GM12864 (cell line): ENCODE measurements at regions not wholly inside any gene's neighbourhood (a gene's known extent, or its start where the extent isn't known, plus 50 kb on each side); places are given as distances from the start of the nearest gene placed in this dataset.

Experiments
- DNase-seq: peaks from one replicate; pipeline ENCODE4 v3.0.0-alpha.2; 2011; ENCODE audit warnings: low read depth
- H3K4me3 ChIP-seq: 2 replicates; pipeline ENCODE4 v1.5.1; 2011; ENCODE audit warnings: mild to moderate bottlenecking, low read depth, low read length, control low read depth
- TF ChIP-seq, protein P1 (sequence below): IDR thresholded peaks from 2 replicates; pipeline ENCODE4 v1.5.1; 2011; ENCODE audit warnings: low read depth, mild to moderate bottlenecking, moderate library complexity, low read length, control low read depth, inconsistent platforms; ENCODE audit errors: missing control alignments

DNA sequence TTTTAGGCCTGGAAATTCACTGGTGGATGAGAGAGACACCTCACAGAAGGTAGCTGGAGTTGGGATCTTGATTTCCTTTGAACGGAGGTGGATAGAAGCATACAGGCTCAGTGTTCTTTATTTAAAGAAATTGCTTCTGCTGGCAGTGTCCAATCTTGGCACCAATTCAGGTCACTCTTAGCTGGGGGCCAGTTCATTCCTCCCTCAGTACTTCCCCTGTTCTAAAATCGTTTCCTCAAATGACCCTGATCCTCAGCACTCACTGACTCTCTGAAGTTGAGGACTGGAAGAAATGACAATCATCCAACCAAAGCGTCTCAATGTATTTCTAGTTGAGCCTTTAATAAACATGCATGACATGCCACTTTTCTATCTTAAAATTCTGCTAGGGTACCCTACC is 472.5 kb upstream of the BTBD3 start:
- no peak overlapping the region for H3K4me3 ChIP-seq
- DNase-seq = no peak
- TF ChIP-seq, protein P1, sequence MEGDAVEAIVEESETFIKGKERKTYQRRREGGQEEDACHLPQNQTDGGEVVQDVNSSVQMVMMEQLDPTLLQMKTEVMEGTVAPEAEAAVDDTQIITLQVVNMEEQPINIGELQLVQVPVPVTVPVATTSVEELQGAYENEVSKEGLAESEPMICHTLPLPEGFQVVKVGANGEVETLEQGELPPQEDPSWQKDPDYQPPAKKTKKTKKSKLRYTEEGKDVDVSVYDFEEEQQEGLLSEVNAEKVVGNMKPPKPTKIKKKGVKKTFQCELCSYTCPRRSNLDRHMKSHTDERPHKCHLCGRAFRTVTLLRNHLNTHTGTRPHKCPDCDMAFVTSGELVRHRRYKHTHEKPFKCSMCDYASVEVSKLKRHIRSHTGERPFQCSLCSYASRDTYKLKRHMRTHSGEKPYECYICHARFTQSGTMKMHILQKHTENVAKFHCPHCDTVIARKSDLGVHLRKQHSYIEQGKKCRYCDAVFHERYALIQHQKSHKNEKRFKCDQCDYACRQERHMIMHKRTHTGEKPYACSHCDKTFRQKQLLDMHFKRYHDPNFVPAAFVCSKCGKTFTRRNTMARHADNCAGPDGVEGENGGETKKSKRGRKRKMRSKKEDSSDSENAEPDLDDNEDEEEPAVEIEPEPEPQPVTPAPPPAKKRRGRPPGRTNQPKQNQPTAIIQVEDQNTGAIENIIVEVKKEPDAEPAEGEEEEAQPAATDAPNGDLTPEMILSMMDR = no peak

DNA sequence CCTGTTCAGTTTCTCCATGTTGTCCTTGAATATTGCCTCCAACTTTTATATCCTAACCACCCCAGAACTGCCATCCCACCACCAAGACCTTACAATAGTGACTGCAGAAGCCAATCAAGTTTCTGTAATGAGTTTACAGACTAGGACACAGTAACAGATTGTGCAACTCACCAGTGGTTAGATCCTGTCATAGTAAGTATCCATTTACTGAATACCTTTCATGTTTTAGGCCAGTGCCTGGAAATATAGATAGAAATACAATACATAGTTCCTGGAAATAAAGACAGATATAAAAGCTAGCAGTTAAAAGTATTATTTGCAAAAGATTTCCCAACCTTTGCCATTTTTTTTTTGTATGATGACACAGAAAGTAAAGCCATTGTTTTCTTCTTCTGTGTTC is 471.8 kb upstream of the BTBD3 start:
- no peak for DNase-seq
- TF ChIP-seq, protein P1 = no peak
- H3K4me3 ChIP-seq = no peak overlapping the region

DNA sequence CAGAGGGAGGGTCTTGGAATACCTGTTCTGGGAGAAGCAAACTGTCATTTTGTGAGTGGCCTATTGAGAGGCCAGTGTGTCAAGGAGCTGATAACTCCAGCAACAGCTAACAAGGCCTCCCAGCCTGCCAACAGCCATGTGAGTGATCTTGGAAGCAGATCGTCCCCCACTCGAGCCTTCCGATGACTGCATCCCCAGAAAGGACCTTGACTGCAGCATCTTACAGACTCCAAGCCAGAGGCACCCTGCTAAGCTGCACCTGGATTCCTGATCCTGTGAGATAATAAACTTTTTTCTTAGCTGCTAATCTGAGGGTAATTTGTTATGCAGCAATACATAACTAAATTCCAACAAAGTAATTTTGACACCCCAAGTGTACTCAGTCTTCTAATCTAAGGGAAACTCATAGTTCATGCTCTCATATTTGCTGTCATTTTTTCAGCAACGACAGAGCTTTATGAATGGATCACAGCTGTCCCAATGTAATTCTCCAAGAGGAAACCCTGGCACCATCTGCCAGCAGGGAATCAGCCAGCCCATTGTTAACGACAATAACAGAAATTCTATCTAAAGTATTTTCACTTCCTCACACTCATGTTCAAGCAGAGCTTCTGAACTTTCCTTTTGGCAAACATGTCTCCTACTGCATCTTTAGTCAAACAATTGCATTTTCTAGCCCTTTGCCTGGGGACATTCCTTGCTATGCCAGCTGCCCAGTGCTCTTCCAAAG is 470.2 kb upstream of the BTBD3 start:
- DNase-seq = no peak
- TF ChIP-seq, protein P1 = no peak
- no peak overlapping the region for H3K4me3 ChIP-seq

DNA sequence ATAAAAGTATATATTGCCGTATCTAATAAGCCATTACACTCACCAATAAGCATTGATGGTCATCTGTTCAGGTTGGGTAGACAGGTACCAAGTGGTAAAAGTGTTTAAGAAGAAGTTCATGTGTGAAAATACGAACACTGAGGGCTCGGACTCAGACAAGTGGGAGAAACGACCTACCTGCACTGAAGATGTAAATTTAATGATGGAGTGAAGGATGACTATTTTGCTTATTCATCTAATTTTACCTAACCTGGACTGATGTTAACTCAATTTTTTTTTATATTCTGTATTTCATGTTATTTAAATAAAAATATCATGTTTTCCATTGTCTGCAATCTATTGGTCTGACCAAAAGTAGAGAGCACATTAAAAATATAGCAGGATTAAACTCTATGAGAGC is 469.1 kb upstream of the BTBD3 start:
- no peak for DNase-seq
- TF ChIP-seq, protein P1 = no peak
- H3K4me3 ChIP-seq = no peak overlapping the region

DNA sequence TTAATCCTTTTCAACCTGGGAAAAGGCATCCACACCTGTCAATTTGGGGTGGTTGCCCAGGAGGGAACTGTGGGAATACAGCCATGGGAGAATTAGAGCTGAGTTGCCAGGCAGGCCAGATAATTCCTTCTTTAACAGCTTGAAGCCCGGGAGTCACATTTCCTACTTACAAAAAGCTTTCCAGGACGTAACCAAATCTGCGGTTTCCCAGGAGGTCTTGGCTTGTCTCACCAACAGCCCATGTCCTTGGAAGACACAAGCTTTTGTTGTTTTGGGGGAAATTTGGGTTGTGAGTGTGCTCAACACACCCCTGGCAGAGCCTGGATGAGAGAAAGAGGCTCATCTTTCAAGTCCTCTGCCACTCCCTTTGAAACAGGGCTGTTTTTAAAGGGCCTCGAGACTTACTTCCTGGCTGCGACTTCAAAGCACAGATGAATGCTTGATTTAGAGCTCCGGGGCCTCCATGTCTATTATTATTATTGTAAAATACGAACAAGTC is 465.9 kb upstream of the BTBD3 start:
- H3K4me3 ChIP-seq = no peak overlapping the region
- TF ChIP-seq, protein P1 = no peak
- no peak for DNase-seq

DNA sequence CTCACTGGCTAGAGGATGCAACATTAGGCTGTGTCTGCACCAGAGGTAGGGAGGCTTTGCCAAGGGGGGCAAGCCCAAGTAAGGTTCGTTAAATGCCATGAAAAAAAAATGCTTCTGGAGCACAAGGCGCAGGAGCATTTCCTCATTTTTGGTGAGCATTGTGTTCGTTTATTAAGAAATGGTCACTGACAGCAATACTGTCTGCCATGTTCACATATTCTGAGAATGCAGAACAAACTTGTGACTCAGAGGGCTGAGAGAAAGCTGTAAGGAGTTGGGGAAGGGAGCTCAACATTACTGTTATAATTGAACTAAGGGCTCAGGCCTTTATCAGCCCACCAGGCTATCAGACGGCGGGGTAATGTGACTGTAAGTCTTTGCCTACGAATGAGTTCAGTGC is 465.4 kb upstream of the BTBD3 start:
- no peak for DNase-seq
- TF ChIP-seq, protein P1 = no peak
- no peak overlapping the region for H3K4me3 ChIP-seq

DNA sequence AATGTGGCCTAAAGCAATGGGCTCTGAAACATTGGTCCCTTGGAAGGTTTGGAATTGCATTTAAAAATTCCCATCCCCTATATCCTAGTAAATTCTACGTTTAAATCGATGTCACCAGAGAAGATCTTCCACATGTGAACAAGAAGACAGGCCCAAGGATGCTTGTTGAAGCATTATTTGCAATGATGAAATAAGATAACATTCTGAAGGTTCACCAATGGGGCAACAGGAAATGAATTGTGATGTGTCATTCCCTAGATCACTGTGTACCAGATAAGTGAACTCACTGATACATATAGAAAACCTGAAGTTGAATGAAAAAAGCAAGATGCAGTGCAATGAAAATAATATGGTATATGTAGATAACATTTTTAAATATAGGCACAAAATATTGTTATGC is 464.3 kb upstream of the BTBD3 start:
- H3K4me3 ChIP-seq = no peak overlapping the region
- DNase-seq = no peak
- TF ChIP-seq, protein P1 = no peak
